ENCODE measurements at regions not wholly inside any gene's neighbourhood (a gene's known extent, or its start where the extent isn't known, plus 50 kb on each side); places are given as distances from the start of the nearest gene placed in this dataset.

DNA sequence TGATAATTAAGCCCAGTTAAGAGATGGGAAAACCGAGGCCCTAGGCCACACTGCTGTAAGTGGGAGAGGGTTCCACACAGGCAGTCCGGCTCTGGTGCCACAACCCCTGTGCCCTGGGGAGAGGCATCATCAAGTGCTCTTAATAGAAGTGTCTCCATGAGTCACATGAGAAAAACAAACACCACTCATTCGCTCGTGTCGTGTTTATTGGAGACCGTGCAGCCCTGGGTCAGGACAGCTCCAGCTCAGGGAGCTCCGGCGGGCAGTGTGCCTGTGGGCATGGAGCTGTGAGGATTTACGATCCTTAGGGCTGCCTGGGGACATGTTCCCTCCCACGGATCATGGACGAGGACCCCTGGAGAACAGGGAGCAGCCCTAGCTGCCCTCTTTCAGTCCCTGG, 658.5 kb downstream of the AJAP1 start:
- no peaks in the 10 kb centered on the region for H3K27me3 ChIP-seq
- H3K27ac ChIP-seq: no peak overlapping the region
- intact Hi-C loops (cut with DNase I; ENCODE audit: low total_unique reads): no loop called here
- H3K9me3 ChIP-seq: no peaks in the 10 kb centered on the region
- in situ Hi-C loops (cut with MboI; ENCODE audit: low sequenced_read_pairs in 4 of 4): no loop called here
- ATAC-seq (no peak), DNase-seq (no peak)
- no peaks in the 10 kb centered on the region for H3K4me1 ChIP-seq
- TF ChIP-seq POLR2A (IDR thresholded peaks at IDR 0.05): no peak
- TF ChIP-seq, protein P1, sequence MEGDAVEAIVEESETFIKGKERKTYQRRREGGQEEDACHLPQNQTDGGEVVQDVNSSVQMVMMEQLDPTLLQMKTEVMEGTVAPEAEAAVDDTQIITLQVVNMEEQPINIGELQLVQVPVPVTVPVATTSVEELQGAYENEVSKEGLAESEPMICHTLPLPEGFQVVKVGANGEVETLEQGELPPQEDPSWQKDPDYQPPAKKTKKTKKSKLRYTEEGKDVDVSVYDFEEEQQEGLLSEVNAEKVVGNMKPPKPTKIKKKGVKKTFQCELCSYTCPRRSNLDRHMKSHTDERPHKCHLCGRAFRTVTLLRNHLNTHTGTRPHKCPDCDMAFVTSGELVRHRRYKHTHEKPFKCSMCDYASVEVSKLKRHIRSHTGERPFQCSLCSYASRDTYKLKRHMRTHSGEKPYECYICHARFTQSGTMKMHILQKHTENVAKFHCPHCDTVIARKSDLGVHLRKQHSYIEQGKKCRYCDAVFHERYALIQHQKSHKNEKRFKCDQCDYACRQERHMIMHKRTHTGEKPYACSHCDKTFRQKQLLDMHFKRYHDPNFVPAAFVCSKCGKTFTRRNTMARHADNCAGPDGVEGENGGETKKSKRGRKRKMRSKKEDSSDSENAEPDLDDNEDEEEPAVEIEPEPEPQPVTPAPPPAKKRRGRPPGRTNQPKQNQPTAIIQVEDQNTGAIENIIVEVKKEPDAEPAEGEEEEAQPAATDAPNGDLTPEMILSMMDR (IDR thresholded peaks at IDR 0.05 in 4 of 5, conservative IDR thresholded peaks at IDR 0.05 in 1 of 5): no peak
- no peak overlapping the region for H3K4me3 ChIP-seq
- no peaks in the 10 kb centered on the region for H3K36me3 ChIP-seq

DNA sequence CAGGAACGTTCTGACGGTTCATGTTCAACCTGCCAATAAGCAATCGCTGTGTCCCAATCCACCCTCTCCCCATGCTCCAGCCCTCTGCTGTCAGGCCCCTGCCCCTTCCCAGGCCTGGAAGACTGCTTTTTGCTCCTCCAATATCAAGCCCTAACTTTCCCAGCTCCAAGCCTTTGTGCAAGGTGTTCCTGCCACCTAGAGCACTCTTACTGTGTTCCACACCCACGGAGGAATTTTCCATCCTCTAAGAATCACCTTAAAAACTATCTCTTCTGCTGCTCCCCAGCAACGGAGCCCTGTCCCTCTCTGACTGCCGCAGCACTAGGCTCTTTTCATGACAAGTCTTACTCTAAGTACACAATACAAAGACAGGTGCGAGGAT, 657.9 kb downstream of the AJAP1 start:
- H3K27me3 ChIP-seq: no peaks in the 10 kb centered on the region
- no peaks in the 10 kb centered on the region for H3K9me3 ChIP-seq
- intact Hi-C loops (cut with DNase I; ENCODE audit: low total_unique reads): no loop called here
- TF ChIP-seq POLR2A (IDR thresholded peaks at IDR 0.05): no peak
- TF ChIP-seq, protein P1 (IDR thresholded peaks at IDR 0.05 in 4 of 5, conservative IDR thresholded peaks at IDR 0.05 in 1 of 5): no peak
- H3K4me3 ChIP-seq: no peak overlapping the region
- ATAC-seq (no peak), DNase-seq (no peak)
- H3K36me3 ChIP-seq: no peaks in the 10 kb centered on the region
- in situ Hi-C loops (cut with MboI; ENCODE audit: low sequenced_read_pairs in 4 of 4): no loop called here
- H3K4me1 ChIP-seq: no peaks in the 10 kb centered on the region
- no peak overlapping the region for H3K27ac ChIP-seq

DNA sequence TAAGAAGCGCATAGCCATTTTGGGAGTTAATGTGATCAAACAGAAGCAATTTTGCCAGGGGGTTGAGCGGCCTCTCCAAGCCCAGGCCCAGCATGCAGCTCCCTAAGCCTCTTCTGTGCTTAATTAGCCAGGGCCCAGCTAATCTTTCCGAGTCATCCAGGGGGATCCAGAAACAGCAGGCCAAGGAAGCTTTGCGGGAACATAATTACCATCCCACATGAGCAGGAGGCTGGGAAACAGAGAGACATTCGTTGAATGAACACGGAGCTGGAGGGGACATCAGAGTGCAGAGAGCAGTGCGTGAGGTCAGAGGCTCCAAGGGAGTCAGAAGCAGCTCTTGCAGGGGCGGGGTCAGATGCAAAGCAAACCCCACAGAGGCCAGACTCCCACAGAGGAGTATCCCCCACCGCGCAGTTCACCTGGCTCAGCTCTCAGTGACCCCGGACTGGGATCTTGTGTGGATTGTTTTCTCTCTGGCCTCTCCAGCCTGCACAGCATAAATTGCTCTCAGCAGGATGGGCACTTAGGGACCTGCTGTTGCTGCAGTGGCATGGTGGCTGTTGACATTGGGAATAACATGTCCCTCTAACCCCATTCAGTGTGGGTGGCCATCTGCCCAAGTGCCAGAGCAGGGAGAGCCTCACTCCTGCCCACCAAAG, 657.4 kb downstream of the AJAP1 start:
- no peaks in the 10 kb centered on the region for H3K36me3 ChIP-seq
- no peaks in the 10 kb centered on the region for H3K9me3 ChIP-seq
- H3K4me1 ChIP-seq: no peaks in the 10 kb centered on the region
- in situ Hi-C loops (cut with MboI; ENCODE audit: low sequenced_read_pairs in 4 of 4) (no loop called here), intact Hi-C loops (cut with DNase I; ENCODE audit: low total_unique reads) (no loop called here)
- no peak overlapping the region for H3K4me3 ChIP-seq
- H3K27ac ChIP-seq: no peak overlapping the region
- DNase-seq (no peak), ATAC-seq (no peak)
- TF ChIP-seq, protein P1 (IDR thresholded peaks at IDR 0.05 in 4 of 5, conservative IDR thresholded peaks at IDR 0.05 in 1 of 5): no peak
- no peak for TF ChIP-seq POLR2A (IDR thresholded peaks at IDR 0.05)
- no peaks in the 10 kb centered on the region for H3K27me3 ChIP-seq

DNA sequence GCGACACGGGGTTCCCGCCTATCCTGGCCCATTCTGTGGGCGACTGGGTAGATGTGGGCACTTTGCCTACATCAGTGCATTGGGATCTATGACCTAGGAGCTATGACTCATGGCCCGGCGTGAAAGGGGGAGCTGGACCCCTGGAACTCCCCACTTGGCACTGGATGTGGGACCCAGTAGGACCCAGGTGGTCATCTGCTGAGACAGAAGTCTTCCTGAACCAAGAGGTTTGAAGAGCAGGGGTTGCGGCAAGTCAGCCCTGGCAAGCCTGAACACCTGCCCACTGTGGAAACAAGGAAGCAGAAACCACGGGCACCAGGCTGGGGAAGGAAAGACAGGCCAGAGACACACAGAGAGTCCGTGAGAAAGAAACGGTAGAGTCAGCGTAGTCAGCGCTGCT, 656.7 kb downstream of the AJAP1 start:
- no peaks in the 10 kb centered on the region for H3K4me1 ChIP-seq
- TF ChIP-seq POLR2A (IDR thresholded peaks at IDR 0.05): no peak
- TF ChIP-seq, protein P1 (IDR thresholded peaks at IDR 0.05 in 4 of 5, conservative IDR thresholded peaks at IDR 0.05 in 1 of 5): no peak
- no peak overlapping the region for H3K27ac ChIP-seq
- ATAC-seq (no peak), DNase-seq (no peak)
- no peaks in the 10 kb centered on the region for H3K36me3 ChIP-seq
- H3K9me3 ChIP-seq: no peaks in the 10 kb centered on the region
- in situ Hi-C loops (cut with MboI; ENCODE audit: low sequenced_read_pairs in 4 of 4): no loop called here
- intact Hi-C loops (cut with DNase I; ENCODE audit: low total_unique reads): no loop called here
- H3K4me3 ChIP-seq: no peak overlapping the region
- H3K27me3 ChIP-seq: no peaks in the 10 kb centered on the region

DNA sequence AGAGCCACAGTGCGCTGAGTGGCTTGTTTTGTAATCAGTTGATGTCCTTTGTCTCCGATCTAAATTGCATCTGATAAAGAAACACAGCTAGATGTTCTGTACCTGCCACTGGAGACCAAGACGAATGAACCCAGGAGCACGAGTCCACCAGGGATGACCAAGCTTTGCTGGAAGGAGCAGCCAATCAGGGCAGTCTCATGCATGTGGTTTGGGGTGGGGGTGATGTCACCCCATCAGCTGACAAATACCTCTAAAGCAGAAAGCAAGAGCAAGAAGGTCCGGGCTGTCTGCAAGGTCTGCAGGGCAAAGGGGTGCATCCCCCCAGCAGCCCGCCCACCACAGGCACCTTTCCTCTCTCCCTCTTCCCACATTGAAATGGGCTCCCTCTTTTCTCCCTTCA, 653.8 kb downstream of the AJAP1 start:
- intact Hi-C loops (cut with DNase I; ENCODE audit: low total_unique reads): no loop called here
- Histone ChIP-seq H3K4me3 (no peak overlapping the region), H3K36me3 (no peaks in the 10 kb centered on the region), H3K27ac (no peak overlapping the region), H3K27me3 (no peaks in the 10 kb centered on the region), H3K4me1 (no peaks in the 10 kb centered on the region), H3K9me3 (no peaks in the 10 kb centered on the region)
- ATAC-seq: no peak
- no peak for DNase-seq
- in situ Hi-C loops (cut with MboI; ENCODE audit: low sequenced_read_pairs in 4 of 4): no loop called here
- TF ChIP-seq, protein P1 (IDR thresholded peaks at IDR 0.05 in 4 of 5, conservative IDR thresholded peaks at IDR 0.05 in 1 of 5): no peak
- no peak for TF ChIP-seq POLR2A (IDR thresholded peaks at IDR 0.05)

Measured in gastrocnemius medialis (tissue), 4 donors.